Adrenal gland (tissue), 5 donors: ENCODE measurements at regions not wholly inside any gene's neighbourhood (a gene's known extent, or its start where the extent isn't known, plus 50 kb on each side); places are given as distances from the start of the nearest gene placed in this dataset.

Experiments used
- POLR2A ChIP-seq, 2 donors: fragments of 450-650 bp; IDR thresholded peaks; one replicate each; pipeline ENCODE4 v1.6.1; 2017; ENCODE audit warnings: antibody characterized with exemption in 2 of 2, mild to moderate bottlenecking in 2 of 2, moderate library complexity in 1 of 2
- TF ChIP-seq, protein P1 (sequence below), 6 experiments: fragments of 450-650 bp in 4 of 6; fragments of 200-600 bp in 2 of 6; sonication (generic) in 1 of 6; IDR thresholded peaks; 1 replicate in 5 of 6; 2 replicates in 1 of 6; pipeline versions ENCODE4 v1.5.1 to v1.8.0; 2016 to 2021; ENCODE audit warnings: antibody characterized with exemption in 6 of 6, mild to moderate bottlenecking in 2 of 6, moderate library complexity in 1 of 6
- donor health status: DM: no; HTN: no; CAD: no.

- TF ChIP-seq POLR2A (IDR thresholded peaks at IDR 0.05) = no peak
- TF ChIP-seq, protein P1, sequence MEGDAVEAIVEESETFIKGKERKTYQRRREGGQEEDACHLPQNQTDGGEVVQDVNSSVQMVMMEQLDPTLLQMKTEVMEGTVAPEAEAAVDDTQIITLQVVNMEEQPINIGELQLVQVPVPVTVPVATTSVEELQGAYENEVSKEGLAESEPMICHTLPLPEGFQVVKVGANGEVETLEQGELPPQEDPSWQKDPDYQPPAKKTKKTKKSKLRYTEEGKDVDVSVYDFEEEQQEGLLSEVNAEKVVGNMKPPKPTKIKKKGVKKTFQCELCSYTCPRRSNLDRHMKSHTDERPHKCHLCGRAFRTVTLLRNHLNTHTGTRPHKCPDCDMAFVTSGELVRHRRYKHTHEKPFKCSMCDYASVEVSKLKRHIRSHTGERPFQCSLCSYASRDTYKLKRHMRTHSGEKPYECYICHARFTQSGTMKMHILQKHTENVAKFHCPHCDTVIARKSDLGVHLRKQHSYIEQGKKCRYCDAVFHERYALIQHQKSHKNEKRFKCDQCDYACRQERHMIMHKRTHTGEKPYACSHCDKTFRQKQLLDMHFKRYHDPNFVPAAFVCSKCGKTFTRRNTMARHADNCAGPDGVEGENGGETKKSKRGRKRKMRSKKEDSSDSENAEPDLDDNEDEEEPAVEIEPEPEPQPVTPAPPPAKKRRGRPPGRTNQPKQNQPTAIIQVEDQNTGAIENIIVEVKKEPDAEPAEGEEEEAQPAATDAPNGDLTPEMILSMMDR (IDR thresholded peaks at IDR 0.05) = no peak
These were observed 73.7 kb upstream of the NECTIN1 start for GRCh38 chr11:119802670-119803069.
